K562 (cell line): ENCODE measurements at regions not wholly inside any gene's neighbourhood (a gene's known extent, or its start where the extent isn't known, plus 50 kb on each side); places are given as distances from the start of the nearest gene placed in this dataset.

Experiments
- ATAC-seq: fragments of 200-7000 bp; cut with Tn5 transposase; 3 replicates; pipeline ENCODE4 v1.9.1; 2020; ENCODE audit warnings: moderate library complexity
- BruUV-seq: library from RNA; stranded (reverse); fragments of 400-500 nt; replicated peaks from 2 replicates; lab custom pipeline; 2021; lab: Mats Ljungman, UMichigan
- CTCF ChIA-PET: fragments of 300-600 bp; formaldehyde crosslinking; extraction: SDS; loops from one replicate; lab custom pipeline; 2021; ENCODE audit warnings: low intra/inter-chr PET ratio; lab: Yijun Ruan, JAX
- POLR2A ChIA-PET: fragments of 300-600, 350-650 bp; sonication (Branson Sonifier 250); formaldehyde crosslinking; extraction: SDS; loops from one replicate; lab custom pipeline; 2021; ENCODE audit warnings: antibody characterized with exemption, inconsistent platforms; lab: Yijun Ruan, JAX
- DNase-seq, 4 experiments: peaks; one replicate each; pipeline versions ENCODE4 v3.0.0 to v3.0.0-alpha.2; 2011 to 2018; ENCODE audit warnings: low spot score in 3 of 4, mixed read lengths in 3 of 4; ENCODE audit errors: extremely low read depth in 1 of 4
- FAIRE-seq: peaks from 2 replicates; lab custom pipeline; 2011; peaks lifted over from hg19 to GRCh38; lab: Jason Lieb, UNC
- H2AFZ ChIP-seq: 2 replicates; pipeline ENCODE4 v1.6.0; 2011; ENCODE audit warnings: low read depth, low read length, control low read depth, inconsistent platforms
- H3K27ac ChIP-seq: fragments of 200-600 bp; 3 replicates; pipeline ENCODE4 v1.8.0; 2011; ENCODE audit warnings: low read depth, mild to moderate bottlenecking, control low read depth, inconsistent platforms, low read length, moderate library complexity, mixed read lengths; ENCODE audit errors: extremely low read depth
- H3K27me3 ChIP-seq, 2 experiments: fragments of 300-600 bp in 1 of 2; 2 replicates in 1 of 2; 3 replicates in 1 of 2; pipeline versions ENCODE4 v1.6.0 to v1.8.0; 2011; ENCODE audit warnings: inconsistent platforms in 2 of 2, low read length in 2 of 2, mild to moderate bottlenecking in 1 of 2, mixed read lengths in 1 of 2, moderate library complexity in 1 of 2; ENCODE audit not compliant: control insufficient read depth in 2 of 2, insufficient read depth in 2 of 2
- H3K36me3 ChIP-seq: fragments of 300-600 bp; 3 replicates; pipeline ENCODE4 v1.8.0; 2011; ENCODE audit warnings: mild to moderate bottlenecking, low read length, inconsistent platforms; ENCODE audit not compliant: control insufficient read depth, insufficient read depth
- H3K4me1 ChIP-seq, 2 experiments: fragments of 200-600 bp in 1 of 2; replicated peaks in 1 of 2; 2 replicates in 1 of 2; 3 replicates in 1 of 2; pipeline versions ENCODE4 v1.5.1 to v1.8.0; 2011; ENCODE audit warnings: inconsistent platforms in 2 of 2, low read length in 2 of 2, mild to moderate bottlenecking in 1 of 2, mixed read lengths in 1 of 2, moderate library complexity in 1 of 2; ENCODE audit not compliant: control insufficient read depth in 2 of 2, insufficient read depth in 2 of 2
- H3K4me2 ChIP-seq: 2 replicates; pipeline ENCODE4 v1.6.1; 2011; ENCODE audit warnings: low read length, control low read depth, inconsistent platforms, mixed read lengths; ENCODE audit not compliant: insufficient read depth
- H3K4me3 ChIP-seq: fragments of 200-600 bp; sonication (generic), shearing (Covaris generic); 2 replicates; pipeline ENCODE4 v1.5.1; 2016; ENCODE audit warnings: control low read depth, inconsistent platforms
- H3K79me2 ChIP-seq: fragments of 200-600 bp; 3 replicates; pipeline ENCODE4 v1.8.0; 2011; ENCODE audit warnings: low read length, inconsistent platforms; ENCODE audit not compliant: control insufficient read depth, insufficient read depth
- H3K9ac ChIP-seq, 2 experiments: 2 replicates each; pipeline versions ENCODE4 v1.6.0 to v1.6.1; 2011; ENCODE audit warnings: low read depth in 2 of 2, low read length in 2 of 2, control low read depth in 1 of 2, inconsistent platforms in 1 of 2, mild to moderate bottlenecking in 1 of 2, mixed read lengths in 1 of 2; ENCODE audit not compliant: insufficient read depth in 1 of 2
- H3K9me1 ChIP-seq: one replicate; pipeline ENCODE4 v1.6.0; 2011; ENCODE audit warnings: inconsistent platforms, mild to moderate bottlenecking, low read length, moderate library complexity; ENCODE audit not compliant: control insufficient read depth, insufficient read depth
- H3K9me3 ChIP-seq: replicated peaks from 2 replicates; pipeline ENCODE4 v1.5.1; 2011; ENCODE audit warnings: low read depth, low read length, inconsistent platforms; ENCODE audit not compliant: control insufficient read depth, insufficient read depth
- H4K20me1 ChIP-seq: replicated peaks from 2 replicates; pipeline ENCODE4 v1.6.1; 2011; ENCODE audit warnings: low read length, inconsistent platforms, mixed read lengths; ENCODE audit not compliant: control insufficient read depth, insufficient read depth
- CREBBP ChIP-seq: IDR thresholded peaks from one replicate; pipeline ENCODE4 v1.6.1; 2012; ENCODE audit warnings: low read depth, mild to moderate bottlenecking, control low read depth, inconsistent platforms, low read length
- CTBP1 ChIP-seq: fragments of 450-650 bp; IDR thresholded peaks from 2 replicates; pipeline ENCODE4 v1.6.1; 2016; ENCODE audit warnings: borderline replicate concordance
- NFRKB ChIP-seq: fragments of 450-650 bp; IDR thresholded peaks from 2 replicates; pipeline ENCODE4 v1.6.1; 2016; ENCODE audit warnings: low read depth
- REST ChIP-seq, 2 experiments: fragments of 450-650 bp; formaldehyde crosslinking in 1 of 2; IDR thresholded peaks; 2 replicates each; pipeline versions ENCODE4 v1.4.0 to v1.6.1; 2014 to 2020; ENCODE audit warnings: mild to moderate bottlenecking in 2 of 2, borderline replicate concordance in 1 of 2, low read depth in 1 of 2
- THRA ChIP-seq: fragments of 450-650 bp; IDR thresholded peaks from 2 replicates; pipeline ENCODE4 v1.6.1; 2017; ENCODE audit warnings: mild to moderate bottlenecking, moderate library complexity
- XRCC3 ChIP-seq: fragments of 450-650 bp; IDR thresholded peaks from 2 replicates; pipeline ENCODE4 v1.6.1; 2017; ENCODE audit warnings: mild to moderate bottlenecking, moderate library complexity
- ZNF134 ChIP-seq: fragments of 250-450 bp; sonication (Bioruptor Pico); conservative IDR thresholded peaks from 2 replicates; pipeline ENCODE4 v1.4.0; 2020
- WGBS: fragments of 100-300 bp; shearing (Covaris generic); methylation state at CpG from one replicate; pipeline ENCODE4 v1.1.6; 2016; ENCODE audit warnings: low coverage, mixed read lengths; ENCODE audit not compliant: insufficient coverage; ENCODE audit errors: missing lambda C conversion rate; 5-methylcytosine and 5-hydroxymethylcytosine counted together
- in situ Hi-C: fragments of 300-500 bp; cut with MboI; formaldehyde crosslinking; loops from 4 replicates; pipeline ENCODE4 v1.15.0; 2018; ENCODE audit warnings: inconsistent platforms, mixed read lengths
- intact Hi-C: fragments of 100-400 bp; cut with micrococcal nuclease; formaldehyde crosslinking; loops from 2 replicates; pipeline ENCODE4 v1.14.2; 2022

- Histone ChIP-seq H3K36me3 (no peaks in the 10 kb centered on the region), H3K27ac (no peak overlapping the region), H2AFZ (no peak overlapping the region), H3K4me3 (no peak overlapping the region), H3K27me3 (no peaks in the 10 kb centered on the region), H3K4me2 (no peak overlapping the region), H3K79me2 (no peaks in the 10 kb centered on the region), H3K9ac (no peak overlapping the region), H3K4me1 (no peaks in the 10 kb centered on the region), H4K20me1 (no peaks in the 10 kb centered on the region), H3K9me3 (no peaks in the 10 kb centered on the region), H3K9me1 (no peaks in the 10 kb centered on the region)
- no peak for DNase-seq
- ATAC-seq, result no peak
- intact Hi-C loops, result no loop called here
- CTCF ChIA-PET, result no interaction called here
- no TSS peak for BruUV-seq
- in situ Hi-C loops, result no loop called here
- POLR2A ChIA-PET, result interaction anchor here (1.0 kb wide), 1 partner anchor 19 kb away, joined by 3 read pairs; no protein-coding TSS in a partner anchor
- no peak for TF ChIP-seq CREBBP
- WGBS, result 0% methylated on average over 2 of the region's 2 CpGs
- no peak for FAIRE-seq
Measured at GRCh38 chr20:52799130-52799529, 173.0 kb upstream of the TSHZ2 start.

- no peaks in the 10 kb centered on the region for H3K9me3 ChIP-seq
- H3K4me1 ChIP-seq, result no peaks in the 10 kb centered on the region
- H3K27me3 ChIP-seq, result no peaks in the 10 kb centered on the region
- no peak overlapping the region for H2AFZ ChIP-seq
- intact Hi-C loops (no loop called here), in situ Hi-C loops (no loop called here)
- POLR2A ChIA-PET, result interaction anchor here (0.6 to 1.6 kb wide), 2 partner anchors 10 to 11 kb away, joined by 3 read pairs; no protein-coding TSS in a partner anchor
- no peaks in the 10 kb centered on the region for H3K36me3 ChIP-seq
- no peak for FAIRE-seq
- ATAC-seq, result no peak
- H3K4me3 ChIP-seq, result no peak overlapping the region
- 0% methylated on average over 1 of the region's 1 CpG for WGBS
- H3K9me1 ChIP-seq, result no peaks in the 10 kb centered on the region
- no peak overlapping the region for H3K4me2 ChIP-seq
- no peak overlapping the region for H3K9ac ChIP-seq
- no TSS peak for BruUV-seq
- no peak for TF ChIP-seq CTBP1
- no peak for TF ChIP-seq ZNF134 (CRISPR knock-in tag)
- no peak for TF ChIP-seq NFRKB
- no peak for TF ChIP-seq THRA
- TF ChIP-seq REST (IDR thresholded peaks at IDR 0.05; ENCODE audit: borderline replicate concordance), result no peak
- no peak for TF ChIP-seq REST (CRISPR knock-in tag; IDR thresholded peaks at IDR 0.05; ENCODE audit: low read depth)
- TF ChIP-seq XRCC3, result no peak
- CTCF ChIA-PET, result no interaction called here
- no peaks in the 10 kb centered on the region for H4K20me1 ChIP-seq
- no peak for DNase-seq
- H3K79me2 ChIP-seq, result no peaks in the 10 kb centered on the region
- H3K27ac ChIP-seq, result no peak overlapping the region
Measured at GRCh38 chr20:52798124-52798523, 174.0 kb upstream of the TSHZ2 start.
